ENCODE measurements at regions not wholly inside any gene's neighbourhood (a gene's known extent, or its start where the extent isn't known, plus 50 kb on each side); places are given as distances from the start of the nearest gene placed in this dataset.

DNA sequence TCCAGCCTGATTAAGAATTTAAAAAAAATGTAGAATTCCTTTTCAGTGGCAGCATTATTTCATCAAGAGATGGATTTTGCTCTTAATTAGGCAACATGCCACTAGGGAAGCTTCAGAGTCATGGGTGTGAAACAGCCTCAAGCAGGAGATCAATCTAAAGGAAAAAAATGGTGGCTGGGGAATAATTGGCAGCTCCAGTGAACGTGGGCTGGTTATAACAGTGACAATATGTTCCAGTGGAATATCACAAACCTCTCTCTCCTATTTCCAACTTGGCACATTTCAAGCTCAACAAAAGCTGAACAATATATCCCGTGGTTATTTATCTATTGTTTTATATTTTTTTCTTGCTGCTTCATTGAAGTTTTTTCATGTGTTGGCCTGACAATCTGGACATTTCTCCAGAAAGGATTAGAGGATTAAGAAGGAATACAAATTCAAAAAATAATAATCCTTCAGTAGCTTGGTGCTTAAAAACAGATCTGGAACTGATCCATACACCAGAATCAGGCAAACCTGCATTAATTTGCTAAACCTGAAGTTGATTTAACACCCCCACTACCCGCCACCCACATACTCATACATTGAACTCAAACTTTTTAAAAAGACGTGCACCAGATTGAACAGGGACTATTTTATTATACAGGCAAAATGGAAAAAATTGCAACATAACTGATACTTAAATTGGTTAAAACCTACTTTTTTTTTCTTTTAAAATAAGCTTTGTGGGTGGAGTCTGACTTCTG is 255.9 kb upstream of the SPRED2 start:
- H3K4me1 ChIP-seq (ENCODE audit: control insufficient read depth, insufficient read depth, low read length): no peaks in the 10 kb centered on the region
- no peaks in the 10 kb centered on the region for H3K9me3 ChIP-seq (ENCODE audit: control insufficient read depth, insufficient read depth, low read depth, low read length)
- no peak for TF ChIP-seq SCRT2 (tag by site-specific recombination; IDR thresholded peaks at IDR 0.05)
- TF ChIP-seq, protein P1, sequence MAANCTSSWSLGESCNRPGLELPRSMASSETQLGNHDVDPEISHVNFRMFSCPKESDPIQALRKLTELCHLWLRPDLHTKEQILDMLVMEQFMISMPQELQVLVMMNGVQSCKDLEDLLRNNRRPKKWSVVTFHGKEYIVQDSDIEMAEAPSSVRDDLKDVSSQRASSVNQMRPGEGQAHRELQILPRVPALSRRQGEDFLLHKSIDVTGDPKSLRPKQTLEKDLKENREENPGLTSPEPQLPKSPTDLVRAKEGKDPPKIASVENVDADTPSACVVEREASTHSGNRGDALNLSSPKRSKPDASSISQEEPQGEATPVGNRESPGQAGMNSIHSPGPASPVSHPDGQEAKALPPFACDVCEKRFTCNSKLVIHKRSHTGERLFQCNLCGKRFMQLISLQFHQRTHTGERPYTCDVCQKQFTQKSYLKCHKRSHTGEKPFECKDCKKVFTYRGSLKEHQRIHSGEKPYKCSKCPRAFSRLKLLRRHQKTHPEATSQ (tag by site-specific recombination; IDR thresholded peaks at IDR 0.05): no peak
- no peak for TF ChIP-seq ZNF585B (tag by site-specific recombination; IDR thresholded peaks at IDR 0.05)
- TF ChIP-seq ZNF596 (tag by site-specific recombination; IDR thresholded peaks at IDR 0.05): no peak
- no peak for TF ChIP-seq MEIS1 (CRISPR knock-in tag; IDR thresholded peaks at IDR 0.05; ENCODE audit: borderline replicate concordance)
- no peak for TF ChIP-seq SP2 (tag by site-specific recombination; IDR thresholded peaks at IDR 0.05)
- no peak for TF ChIP-seq ZNF169 (tag by site-specific recombination; IDR thresholded peaks at IDR 0.05)
- TF ChIP-seq ZNF214 (tag by site-specific recombination; IDR thresholded peaks at IDR 0.05; ENCODE audit: borderline replicate concordance): no peak
- TF ChIP-seq TCF7L2 (IDR thresholded peaks at IDR 0.05; ENCODE audit: borderline replicate concordance, low read depth, low read length): no peak
- TF ChIP-seq ZNF248 (tag by site-specific recombination; IDR thresholded peaks at IDR 0.05): no peak
- no peak for TF ChIP-seq ZNF629 (tag by site-specific recombination; IDR thresholded peaks at IDR 0.05)
- no peak for TF ChIP-seq OVOL3 (tag by site-specific recombination; IDR thresholded peaks at IDR 0.05)
- POLR2A ChIA-PET: no interaction called here
- H3K27ac ChIP-seq (ENCODE audit: extremely low read depth, low read depth, low read length): no peak overlapping the region
- CTCF ChIA-PET: interaction anchor here (0.6 to 1.7 kb wide), 3 partner anchors 23 to 533 kb away, joined by 3 to 5 read pairs (median 4); no protein-coding TSS in a partner anchor
- H3K4me3 ChIP-seq (ENCODE audit: low read depth, low read length): no peak overlapping the region
- no peaks in the 10 kb centered on the region for H3K36me3 ChIP-seq (ENCODE audit: control insufficient read depth in 2 of 2, insufficient read depth in 1 of 2, low read length in 2 of 2)

DNA sequence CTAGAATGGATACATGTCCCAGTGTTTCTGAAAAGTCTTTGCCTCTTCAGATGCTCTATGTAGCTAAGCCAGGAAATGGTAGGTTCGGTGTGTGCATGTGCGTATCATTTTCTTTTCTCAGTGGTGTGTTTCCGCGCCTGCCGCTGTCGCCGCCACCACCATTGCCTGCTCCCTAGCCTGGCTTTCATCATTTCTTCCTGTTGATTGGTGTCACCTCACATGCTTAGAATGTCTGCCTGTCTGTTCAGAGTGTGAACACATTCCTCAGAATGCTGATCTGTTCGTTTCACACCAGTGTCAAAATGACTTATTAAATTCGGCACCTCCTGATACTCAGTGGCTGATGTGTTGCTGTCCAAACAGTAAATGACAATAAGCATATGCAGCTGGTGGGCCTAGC is 255.2 kb upstream of the SPRED2 start:
- H3K9me3 ChIP-seq (ENCODE audit: control insufficient read depth, insufficient read depth, low read depth, low read length): no peaks in the 10 kb centered on the region
- ChIA-PET CTCF (interaction anchor here (0.5 to 1.7 kb wide), 5 partner anchors 10 to 1607 kb away, joined by 3 to 5 read pairs (median 4); no protein-coding TSS in a partner anchor), POLR2A (no interaction called here)
- TF ChIP-seq, protein P2, sequence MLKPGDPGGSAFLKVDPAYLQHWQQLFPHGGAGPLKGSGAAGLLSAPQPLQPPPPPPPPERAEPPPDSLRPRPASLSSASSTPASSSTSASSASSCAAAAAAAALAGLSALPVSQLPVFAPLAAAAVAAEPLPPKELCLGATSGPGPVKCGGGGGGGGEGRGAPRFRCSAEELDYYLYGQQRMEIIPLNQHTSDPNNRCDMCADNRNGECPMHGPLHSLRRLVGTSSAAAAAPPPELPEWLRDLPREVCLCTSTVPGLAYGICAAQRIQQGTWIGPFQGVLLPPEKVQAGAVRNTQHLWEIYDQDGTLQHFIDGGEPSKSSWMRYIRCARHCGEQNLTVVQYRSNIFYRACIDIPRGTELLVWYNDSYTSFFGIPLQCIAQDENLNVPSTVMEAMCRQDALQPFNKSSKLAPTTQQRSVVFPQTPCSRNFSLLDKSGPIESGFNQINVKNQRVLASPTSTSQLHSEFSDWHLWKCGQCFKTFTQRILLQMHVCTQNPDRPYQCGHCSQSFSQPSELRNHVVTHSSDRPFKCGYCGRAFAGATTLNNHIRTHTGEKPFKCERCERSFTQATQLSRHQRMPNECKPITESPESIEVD (tag by site-specific recombination; IDR thresholded peaks at IDR 0.05): no peak
- no peak for TF ChIP-seq ZNF214 (tag by site-specific recombination; IDR thresholded peaks at IDR 0.05; ENCODE audit: borderline replicate concordance)
- TF ChIP-seq ZNF843 (tag by site-specific recombination; IDR thresholded peaks at IDR 0.05): no peak
- no peak for TF ChIP-seq ZNF571 (tag by site-specific recombination; IDR thresholded peaks at IDR 0.05)
- TF ChIP-seq OSR2 (tag by site-specific recombination; IDR thresholded peaks at IDR 0.05): no peak
- TF ChIP-seq ZNF19 (tag by site-specific recombination; IDR thresholded peaks at IDR 0.05; ENCODE audit: low read depth): no peak
- H3K4me1 ChIP-seq (ENCODE audit: control insufficient read depth, insufficient read depth, low read length): no peaks in the 10 kb centered on the region
- no peak overlapping the region for H3K27ac ChIP-seq (ENCODE audit: extremely low read depth, low read depth, low read length)
- no peak overlapping the region for H3K4me3 ChIP-seq (ENCODE audit: low read depth, low read length)
- no peaks in the 10 kb centered on the region for H3K36me3 ChIP-seq (ENCODE audit: control insufficient read depth in 2 of 2, insufficient read depth in 1 of 2, low read length in 2 of 2)

DNA sequence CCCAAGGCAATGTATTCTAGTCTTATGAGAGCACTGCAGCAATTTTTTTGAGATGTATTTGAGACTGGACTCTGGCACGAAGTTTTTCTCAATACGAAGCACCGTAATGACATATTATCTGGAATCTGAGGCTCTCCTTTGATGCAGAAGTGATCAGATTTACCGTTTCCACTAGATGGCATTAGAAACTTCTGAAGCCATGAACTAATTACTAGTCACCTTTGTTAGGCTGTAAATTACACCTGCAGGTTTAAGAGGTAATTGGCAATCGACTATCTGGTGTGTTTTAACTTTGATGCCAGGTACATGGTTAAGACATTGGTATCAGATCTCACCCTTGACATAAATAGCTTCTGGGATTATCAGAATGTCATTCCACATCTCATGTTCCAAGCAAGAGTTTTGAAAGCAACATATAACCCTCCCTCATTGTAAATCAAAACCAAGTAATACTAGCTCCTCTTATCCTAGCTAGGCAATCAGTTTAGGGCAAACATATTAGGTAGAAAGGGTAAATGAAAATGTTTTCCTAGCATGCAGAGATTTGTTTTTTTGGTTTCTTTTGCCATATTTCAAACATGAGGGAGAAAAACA is 254.6 kb upstream of the SPRED2 start:
- Histone ChIP-seq H3K4me1 (ENCODE audit: control insufficient read depth, insufficient read depth, low read length) (no peaks in the 10 kb centered on the region), H3K9me3 (ENCODE audit: control insufficient read depth, insufficient read depth, low read depth, low read length) (no peaks in the 10 kb centered on the region), H3K27ac (ENCODE audit: extremely low read depth, low read depth, low read length) (no peak overlapping the region), H3K4me3 (ENCODE audit: low read depth, low read length) (no peak overlapping the region), H3K36me3 (ENCODE audit: control insufficient read depth in 2 of 2, insufficient read depth in 1 of 2, low read length in 2 of 2) (no peaks in the 10 kb centered on the region)
- POLR2A ChIA-PET: no interaction called here
- CTCF ChIA-PET: interaction anchor here (0.6 to 1.7 kb wide), 3 partner anchors 11 to 52 kb away, joined by 3 to 5 read pairs (median 5); no protein-coding TSS in a partner anchor
- TF ChIP-seq ZNF621 (tag by site-specific recombination; IDR thresholded peaks at IDR 0.05) (no peak), ZNF654 (tag by site-specific recombination; IDR thresholded peaks at IDR 0.05; ENCODE audit: low read depth) (peak; percentile 19; the same call in 1 of the 2 replicates)
- TF ChIP-seq, protein P3, sequence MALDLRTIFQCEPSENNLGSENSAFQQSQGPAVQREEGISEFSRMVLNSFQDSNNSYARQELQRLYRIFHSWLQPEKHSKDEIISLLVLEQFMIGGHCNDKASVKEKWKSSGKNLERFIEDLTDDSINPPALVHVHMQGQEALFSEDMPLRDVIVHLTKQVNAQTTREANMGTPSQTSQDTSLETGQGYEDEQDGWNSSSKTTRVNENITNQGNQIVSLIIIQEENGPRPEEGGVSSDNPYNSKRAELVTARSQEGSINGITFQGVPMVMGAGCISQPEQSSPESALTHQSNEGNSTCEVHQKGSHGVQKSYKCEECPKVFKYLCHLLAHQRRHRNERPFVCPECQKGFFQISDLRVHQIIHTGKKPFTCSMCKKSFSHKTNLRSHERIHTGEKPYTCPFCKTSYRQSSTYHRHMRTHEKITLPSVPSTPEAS (tag by site-specific recombination; IDR thresholded peaks at IDR 0.05): no peak
- TF ChIP-seq, protein P4, sequence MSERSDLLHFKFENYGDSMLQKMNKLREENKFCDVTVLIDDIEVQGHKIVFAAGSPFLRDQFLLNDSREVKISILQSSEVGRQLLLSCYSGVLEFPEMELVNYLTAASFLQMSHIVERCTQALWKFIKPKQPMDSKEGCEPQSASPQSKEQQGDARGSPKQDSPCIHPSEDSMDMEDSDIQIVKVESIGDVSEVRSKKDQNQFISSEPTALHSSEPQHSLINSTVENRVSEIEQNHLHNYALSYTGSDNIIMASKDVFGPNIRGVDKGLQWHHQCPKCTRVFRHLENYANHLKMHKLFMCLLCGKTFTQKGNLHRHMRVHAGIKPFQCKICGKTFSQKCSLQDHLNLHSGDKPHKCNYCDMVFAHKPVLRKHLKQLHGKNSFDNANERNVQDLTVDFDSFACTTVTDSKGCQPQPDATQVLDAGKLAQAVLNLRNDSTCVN (tag by site-specific recombination; optimal IDR thresholded peaks at IDR 0.05): no peak
